Suprapubic skin (tissue), 3 donors: ENCODE measurements at regions not wholly inside any gene's neighbourhood (a gene's known extent, or its start where the extent isn't known, plus 50 kb on each side); places are given as distances from the start of the nearest gene placed in this dataset.

Experiments used
- CTCF ChIP-seq, 2 donors: fragments of 200-600 bp in 1 of 2; fragments of 450-650 bp in 1 of 2; sonication (generic) in 1 of 2; IDR thresholded peaks; one replicate each; pipeline ENCODE4 v1.5.1; 2016 to 2019; ENCODE audit warnings: antibody characterized with exemption in 2 of 2, mild to moderate bottlenecking in 1 of 2, moderate library complexity in 1 of 2
- POLR2AphosphoS5 ChIP-seq, 3 donors: sonication (generic); formaldehyde crosslinking; IDR thresholded peaks; one replicate each; pipeline ENCODE4 v1.6.1; 2017; ENCODE audit warnings: antibody characterized with exemption in 3 of 3

GRCh38 chr12:30826276-30826675 lies 71.5 kb upstream of the CAPRIN2 start:
- no peak for TF ChIP-seq CTCF (IDR thresholded peaks at IDR 0.05)
- no peak for TF ChIP-seq POLR2AphosphoS5 (IDR thresholded peaks at IDR 0.05)
